GM23338 (cell line): ENCODE measurements at regions not wholly inside any gene's neighbourhood (a gene's known extent, or its start where the extent isn't known, plus 50 kb on each side); places are given as distances from the start of the nearest gene placed in this dataset.

ENCODE experiments used
- CREB1 ChIP-seq: fragments of 250-450 bp; sonication (Bioruptor Pico); IDR thresholded peaks from 2 replicates; pipeline ENCODE4 v1.5.0; 2020; ENCODE audit warnings: low read depth, mild to moderate bottlenecking, moderate library complexity
- EZH2 ChIP-seq: fragments of 200-600 bp; sonication (generic); IDR thresholded peaks from one replicate; pipeline ENCODE4 v1.8.0; 2017; ENCODE audit warnings: antibody characterized with exemption, mild to moderate bottlenecking, low read depth; ENCODE audit not compliant: unreplicated experiment
- POLR2AphosphoS5 ChIP-seq: IDR thresholded peaks from 2 replicates; pipeline ENCODE4 v1.6.1; 2016; ENCODE audit warnings: antibody characterized with exemption, low read depth
- TF ChIP-seq, protein P1 (sequence below), 2 experiments: fragments of 200-600 bp in 1 of 2; sonication (generic) in 1 of 2; conservative IDR thresholded peaks; 2 replicates each; pipeline versions ENCODE4 v1.5.1 to v1.6.1; 2016 to 2017; ENCODE audit warnings: antibody characterized with exemption in 2 of 2, low read depth in 2 of 2, mild to moderate bottlenecking in 2 of 2, moderate library complexity in 1 of 2

DNA sequence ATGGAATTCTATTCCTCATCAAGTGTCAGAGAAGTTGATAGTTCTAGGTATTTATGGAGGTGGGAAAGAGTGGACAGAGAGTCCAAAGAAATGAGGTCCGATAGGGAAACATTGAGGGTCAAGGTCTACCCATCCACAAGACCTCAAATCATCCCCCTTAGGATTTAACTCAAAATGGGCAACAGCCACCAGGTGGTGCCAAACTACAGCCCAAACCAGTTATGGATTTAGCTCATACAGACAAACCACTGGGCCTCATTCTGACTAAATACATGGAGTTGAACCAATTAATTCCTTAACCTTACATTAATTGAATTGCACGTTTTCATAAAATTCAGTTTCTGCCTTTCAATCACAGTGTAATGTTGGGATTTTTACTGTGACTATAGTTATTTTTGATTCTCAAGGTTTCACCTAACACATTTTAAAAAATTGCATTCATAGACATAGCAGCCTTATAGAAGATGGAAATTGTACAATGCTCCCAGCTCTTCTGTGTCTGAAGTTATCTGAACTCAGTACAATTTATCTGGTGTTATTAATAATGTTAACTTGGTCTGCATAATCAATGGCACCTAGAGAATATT lies 98.2 kb upstream of the HNMT start:
- TF ChIP-seq POLR2AphosphoS5 = no peak
- TF ChIP-seq, protein P1, sequence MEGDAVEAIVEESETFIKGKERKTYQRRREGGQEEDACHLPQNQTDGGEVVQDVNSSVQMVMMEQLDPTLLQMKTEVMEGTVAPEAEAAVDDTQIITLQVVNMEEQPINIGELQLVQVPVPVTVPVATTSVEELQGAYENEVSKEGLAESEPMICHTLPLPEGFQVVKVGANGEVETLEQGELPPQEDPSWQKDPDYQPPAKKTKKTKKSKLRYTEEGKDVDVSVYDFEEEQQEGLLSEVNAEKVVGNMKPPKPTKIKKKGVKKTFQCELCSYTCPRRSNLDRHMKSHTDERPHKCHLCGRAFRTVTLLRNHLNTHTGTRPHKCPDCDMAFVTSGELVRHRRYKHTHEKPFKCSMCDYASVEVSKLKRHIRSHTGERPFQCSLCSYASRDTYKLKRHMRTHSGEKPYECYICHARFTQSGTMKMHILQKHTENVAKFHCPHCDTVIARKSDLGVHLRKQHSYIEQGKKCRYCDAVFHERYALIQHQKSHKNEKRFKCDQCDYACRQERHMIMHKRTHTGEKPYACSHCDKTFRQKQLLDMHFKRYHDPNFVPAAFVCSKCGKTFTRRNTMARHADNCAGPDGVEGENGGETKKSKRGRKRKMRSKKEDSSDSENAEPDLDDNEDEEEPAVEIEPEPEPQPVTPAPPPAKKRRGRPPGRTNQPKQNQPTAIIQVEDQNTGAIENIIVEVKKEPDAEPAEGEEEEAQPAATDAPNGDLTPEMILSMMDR (conservative IDR thresholded peaks at IDR 0.05; ENCODE audit: low read depth in 2 of 2) = peak; percentile 82 to 91
- TF ChIP-seq CREB1 (CRISPR knock-in tag) = no peak
- no peak for TF ChIP-seq EZH2
